GM21381 (cell line): ENCODE measurements at regions not wholly inside any gene's neighbourhood (a gene's known extent, or its start where the extent isn't known, plus 50 kb on each side); places are given as distances from the start of the nearest gene placed in this dataset.

Experiments used
- ATAC-seq: cut with Tn5 transposase; IDR thresholded peaks from one replicate; pipeline ENCODE4 v1.9.1; 2021; ENCODE audit warnings: mild to moderate bottlenecking, moderate library complexity; ENCODE audit not compliant: unreplicated experiment

GRCh38 chr2:217631115-217631514 is 371.7 kb downstream of the TNS1 start:
- no peak for ATAC-seq

DNA sequence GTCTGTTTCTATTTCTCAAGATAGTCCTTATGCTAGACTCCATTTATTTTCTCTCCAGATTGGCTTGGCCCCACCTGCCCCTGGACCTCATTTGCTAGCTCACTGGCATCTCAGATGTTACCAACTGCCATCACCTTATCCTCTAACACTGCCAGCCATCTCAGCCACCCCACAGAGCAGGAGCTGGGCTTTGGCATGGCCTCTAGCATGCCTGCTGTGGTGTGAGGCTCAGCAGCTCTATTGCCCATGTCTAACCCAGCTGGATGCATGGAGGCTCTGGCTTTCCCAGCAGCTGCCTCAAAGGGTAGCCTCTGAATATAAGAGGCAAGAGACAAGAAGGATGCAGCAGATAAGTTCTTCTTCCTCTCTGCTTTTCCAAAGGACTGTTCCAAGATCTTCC is 373.4 kb downstream of the TNS1 start:
- ATAC-seq: no peak

GRCh38 chr2:217628061-217628460 is 374.7 kb downstream of the TNS1 start:
- ATAC-seq: no peak

DNA sequence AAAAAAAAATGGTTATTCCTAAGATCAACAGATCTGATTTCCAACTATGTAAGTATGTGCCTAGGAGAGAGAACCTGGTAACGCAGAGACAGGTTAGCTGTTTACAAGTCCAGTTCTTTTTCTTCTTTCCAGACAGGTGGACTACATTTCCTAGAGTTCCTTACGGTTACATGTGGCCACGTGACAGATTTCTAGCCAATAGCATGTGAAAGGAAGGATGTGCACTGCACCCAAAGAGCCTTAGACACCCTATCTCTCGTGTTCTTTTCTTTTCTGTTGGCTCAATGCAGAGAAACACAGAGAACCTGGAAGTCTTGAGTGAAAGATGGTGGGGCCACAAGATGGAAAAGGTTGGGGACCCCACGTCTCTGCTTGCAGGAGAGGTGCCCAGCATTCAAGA is 375.9 kb downstream of the TNS1 start:
- ATAC-seq: no peak

GRCh38 chr2:217625557-217626169 is 377.1 kb downstream of the TNS1 start:
- no peak for ATAC-seq

DNA sequence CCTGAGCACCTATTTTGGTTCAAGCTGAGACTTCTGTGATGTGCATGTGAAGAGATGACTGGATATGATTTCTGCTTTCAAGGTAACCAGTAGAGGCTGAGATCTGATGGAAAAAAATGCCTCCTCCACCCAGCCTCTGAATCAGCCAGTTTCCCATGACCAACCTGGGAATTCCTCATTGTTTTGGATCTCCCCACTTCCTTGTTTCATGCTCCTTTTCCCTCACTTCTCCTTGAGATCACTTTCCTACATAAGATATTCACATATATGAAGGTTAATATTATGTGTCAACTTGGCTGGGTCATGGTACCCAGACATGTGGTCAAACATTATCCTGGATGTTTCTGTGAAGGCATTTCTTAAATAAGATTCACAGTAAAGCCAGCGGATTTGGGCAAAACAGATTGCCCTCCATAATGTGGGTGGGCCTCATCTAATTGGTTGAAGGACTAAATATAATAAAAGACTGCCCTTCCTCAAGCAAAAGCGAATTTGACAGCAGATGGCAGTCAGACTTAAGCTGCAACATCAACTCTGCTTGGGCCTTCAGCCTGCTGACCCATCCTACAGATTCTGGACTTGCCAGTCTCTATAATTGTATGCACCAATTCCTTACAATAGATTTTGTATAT is 379.4 kb downstream of the TNS1 start:
- ATAC-seq: no peak

DNA sequence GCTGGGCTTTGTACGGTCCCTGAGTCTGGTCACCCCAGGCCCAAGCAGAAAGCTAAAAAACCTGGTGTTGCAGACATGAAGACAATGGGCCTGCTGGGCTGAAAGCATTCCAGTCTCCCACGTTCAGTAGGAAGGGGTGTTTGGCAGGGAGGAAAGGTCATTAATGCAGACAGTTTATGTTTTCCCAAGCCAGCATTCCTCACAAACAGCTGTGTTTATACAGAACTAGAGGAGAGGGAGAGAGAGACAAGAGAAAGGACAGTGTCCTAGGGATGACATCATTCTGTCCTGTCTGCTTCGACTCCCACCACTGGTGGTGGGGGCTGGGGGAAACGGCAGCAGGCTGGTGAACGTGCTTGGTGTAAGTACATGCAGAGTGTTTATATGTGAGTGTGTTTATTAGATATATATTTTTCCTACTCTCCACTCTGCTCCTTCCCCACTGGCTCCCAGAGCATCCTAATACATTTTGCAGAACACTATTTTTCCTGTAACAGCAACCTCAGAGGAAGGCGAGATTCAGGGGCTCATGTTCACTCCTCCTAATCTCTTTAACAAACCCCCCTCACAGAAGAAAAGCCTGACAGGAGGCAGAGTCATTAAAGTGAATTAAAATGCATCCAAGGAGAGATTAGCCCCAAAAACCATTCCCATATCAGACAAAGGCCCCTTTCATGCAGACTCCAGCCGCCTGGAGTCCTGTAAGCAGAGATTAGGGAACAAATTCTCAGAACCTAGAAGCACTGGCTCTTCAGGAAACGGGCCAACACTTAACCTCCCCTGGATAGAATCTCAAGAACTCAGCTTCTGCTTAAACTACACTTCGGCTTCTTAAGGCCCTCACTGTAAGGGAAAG is 380.4 kb downstream of the TNS1 start:
- no peak for ATAC-seq

DNA sequence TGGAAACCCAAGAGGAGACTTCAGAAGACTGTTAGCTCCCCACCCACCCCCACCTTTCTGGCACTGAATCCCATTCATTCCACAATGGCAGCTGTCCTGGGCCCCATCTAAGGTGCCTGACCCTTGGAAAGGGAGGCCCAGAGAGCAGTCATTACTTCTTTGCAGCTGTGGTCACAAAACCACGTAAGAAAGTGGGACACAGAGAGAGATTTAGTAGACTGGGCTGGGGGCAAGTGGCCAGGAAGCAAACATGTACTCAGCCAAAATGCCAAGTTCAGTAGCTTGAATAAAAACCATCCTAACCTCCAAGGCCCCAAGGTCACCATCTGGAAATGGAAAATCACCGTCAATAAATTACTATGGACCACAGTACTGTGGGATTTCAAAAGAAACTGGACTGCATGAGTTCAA is 381.4 kb downstream of the TNS1 start:
- no peak for ATAC-seq

DNA sequence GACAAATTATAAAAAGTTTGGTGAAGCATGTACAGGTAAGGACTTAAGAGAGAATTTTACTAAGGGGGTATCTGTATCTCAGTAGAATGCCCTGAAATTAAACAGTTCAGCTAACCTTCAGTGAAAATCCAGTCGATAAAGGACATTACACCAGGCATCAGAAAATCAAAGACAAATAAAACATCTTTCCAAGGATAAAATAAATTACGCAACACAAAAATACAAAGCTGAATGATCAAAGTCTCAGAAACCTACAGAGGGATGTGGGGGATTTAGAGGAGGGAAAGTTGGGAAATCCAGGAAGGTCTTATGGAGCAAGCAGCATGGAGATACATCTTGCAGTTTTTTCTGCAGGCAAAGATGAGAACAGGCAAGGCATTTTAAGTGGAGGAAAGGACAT is 384.1 kb downstream of the TNS1 start:
- no peak for ATAC-seq

GRCh38 chr2:217617616-217618022 is 385.2 kb downstream of the TNS1 start:
- ATAC-seq: no peak

- ATAC-seq: no peak
These were observed 385.9 kb downstream of the TNS1 start for GRCh38 chr2:217616936-217617335.

GRCh38 chr2:217615171-217615570 is 387.6 kb downstream of the TNS1 start:
- ATAC-seq: no peak

GRCh38 chr2:217614498-217614897 is 388.3 kb downstream of the TNS1 start:
- no peak for ATAC-seq

DNA sequence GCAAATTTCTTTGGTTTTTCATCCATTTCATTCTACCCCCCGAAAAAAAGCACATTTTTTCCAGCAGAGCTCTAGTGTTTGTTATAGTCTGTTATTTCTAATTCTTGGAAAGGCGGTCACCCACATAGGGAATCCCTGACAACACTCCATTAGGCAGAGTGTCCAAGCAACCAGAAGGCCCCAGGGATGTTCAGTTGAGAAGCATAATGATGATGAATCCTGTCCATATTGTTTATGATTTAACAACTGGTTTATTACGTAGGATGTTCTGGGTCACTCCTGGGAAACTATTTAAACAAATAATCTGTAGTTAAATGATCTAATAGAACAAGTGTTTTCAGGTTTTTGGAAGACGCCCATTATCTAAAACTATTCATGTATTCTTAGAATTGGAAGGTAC is 388.7 kb downstream of the TNS1 start:
- ATAC-seq: no peak

- no peak for ATAC-seq
These were observed 389.9 kb downstream of the TNS1 start for GRCh38 chr2:217612920-217613319.

GRCh38 chr2:217612211-217612610 is 390.6 kb downstream of the TNS1 start:
- no peak for ATAC-seq

- no peak for ATAC-seq
These were observed 391.1 kb downstream of the TNS1 start for GRCh38 chr2:217611626-217612127.

DNA sequence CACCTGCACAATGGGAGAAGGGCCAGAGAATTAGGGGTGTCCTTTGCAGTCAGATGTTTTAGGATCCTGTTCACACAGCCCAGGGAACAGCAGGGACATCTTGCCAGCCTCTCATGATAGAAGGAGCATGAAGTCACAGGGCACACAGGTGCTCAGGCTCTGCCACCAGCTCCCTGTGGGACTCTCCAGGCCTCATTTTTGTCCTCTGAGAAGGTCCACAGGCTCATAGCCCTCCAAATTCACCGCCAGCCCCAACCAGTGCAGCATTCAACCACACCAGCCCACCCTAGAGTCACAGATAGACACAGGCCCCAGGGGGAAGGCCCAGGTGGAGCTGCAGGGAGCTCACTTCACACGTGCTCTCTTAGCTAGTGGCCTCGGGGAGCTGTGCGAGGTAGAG is 391.7 kb downstream of the TNS1 start:
- ATAC-seq: no peak

- ATAC-seq: no peak
These were observed 392.4 kb downstream of the TNS1 start for GRCh38 chr2:217610401-217610814.

- no peak for ATAC-seq
These were observed 392.8 kb downstream of the TNS1 start for GRCh38 chr2:217609952-217610351.

- ATAC-seq: no peak
These were observed 396.5 kb downstream of the TNS1 start for GRCh38 chr2:217606296-217606695.
